OCI-LY1 (cell line): ENCODE measurements at regions not wholly inside any gene's neighbourhood (a gene's known extent, or its start where the extent isn't known, plus 50 kb on each side); places are given as distances from the start of the nearest gene placed in this dataset.

ENCODE experiments used
- H2AFZ ChIP-seq: fragments of 200-600 bp; sonication (generic), shearing (Covaris generic); 2 replicates; pipeline ENCODE4 v1.6.0; 2014; ENCODE audit warnings: antibody characterized with exemption, mild to moderate bottlenecking, low read length
- H3F3A ChIP-seq: fragments of 200-600 bp; sonication (generic), shearing (Covaris generic); 2 replicates; pipeline ENCODE4 v1.6.0; 2014; ENCODE audit warnings: mild to moderate bottlenecking, antibody characterized with exemption, low read length, moderate library complexity; ENCODE audit not compliant: insufficient read depth
- H3K27ac ChIP-seq: fragments of 200-600 bp; sonication (generic); 2 replicates; pipeline ENCODE4 v1.5.1; 2014; ENCODE audit warnings: low read length, mixed run types, mild to moderate bottlenecking, low read depth; ENCODE audit not compliant: poor library complexity, severe bottlenecking
- H3K27me3 ChIP-seq: fragments of 200-600 bp; sonication (generic); 2 replicates; pipeline ENCODE4 v1.6.0; 2014; ENCODE audit warnings: antibody characterized with exemption, mild to moderate bottlenecking, low read length, moderate library complexity; ENCODE audit not compliant: insufficient read depth
- H3K36me3 ChIP-seq: fragments of 200-600 bp; sonication (generic); 2 replicates; pipeline ENCODE4 v1.6.1; 2014; ENCODE audit warnings: mild to moderate bottlenecking, antibody characterized with exemption, low read length, moderate library complexity, mixed read lengths; ENCODE audit not compliant: insufficient read depth
- H3K4me1 ChIP-seq: fragments of 200-600 bp; sonication (generic); 2 replicates; pipeline ENCODE4 v1.5.1; 2014; ENCODE audit warnings: mild to moderate bottlenecking, low read length, moderate library complexity; ENCODE audit not compliant: insufficient read depth, severe bottlenecking
- H3K4me2 ChIP-seq: fragments of 200-600 bp; sonication (generic), shearing (Covaris generic); 2 replicates; pipeline ENCODE4 v1.6.1; 2014; ENCODE audit warnings: low read length
- H3K4me3 ChIP-seq: fragments of 200-600 bp; sonication (generic); 2 replicates; pipeline ENCODE4 v1.5.1; 2014; ENCODE audit warnings: low read length, low read depth, mild to moderate bottlenecking, mixed read lengths; ENCODE audit not compliant: poor library complexity, severe bottlenecking
- H3K79me2 ChIP-seq: fragments of 200-600 bp; shearing (Covaris generic); 2 replicates; pipeline ENCODE4 v1.6.1; 2016; ENCODE audit warnings: mixed run types, low read length, mixed read lengths; ENCODE audit not compliant: insufficient read depth
- H3K9ac ChIP-seq: fragments of 200-600 bp; sonication (generic), shearing (Covaris generic); 2 replicates; pipeline ENCODE4 v1.6.1; 2014; ENCODE audit warnings: mild to moderate bottlenecking, low read length, mixed read lengths
- H3K9me2 ChIP-seq: fragments of 200-600 bp; sonication (generic), shearing (Covaris generic); 2 replicates; pipeline ENCODE4 v1.6.1; 2014; ENCODE audit warnings: low read depth, mild to moderate bottlenecking, low read length, mixed read lengths
- H3K9me3 ChIP-seq: fragments of 200-600 bp; shearing (Covaris generic); 2 replicates; pipeline ENCODE4 v1.6.1; 2014; ENCODE audit warnings: low read length, mixed read lengths
- H4K20me1 ChIP-seq: fragments of 200-600 bp; sonication (generic), shearing (Covaris generic); 2 replicates; pipeline ENCODE4 v1.6.0; 2016; ENCODE audit warnings: mild to moderate bottlenecking, low read length; ENCODE audit not compliant: insufficient read depth
- CTCF ChIP-seq: fragments of 200-600 bp; sonication (generic), shearing (Covaris generic); IDR thresholded peaks from 2 replicates; pipeline ENCODE4 v1.5.1; 2017; ENCODE audit warnings: mild to moderate bottlenecking, antibody characterized with exemption, low read length, moderate library complexity, mixed read lengths
- EZH2 ChIP-seq: fragments of 200-600 bp; sonication (generic), shearing (Covaris generic); IDR thresholded peaks from 2 replicates; pipeline ENCODE4 v1.8.0; 2017; ENCODE audit warnings: borderline replicate concordance, mixed run types, mild to moderate bottlenecking, antibody characterized with exemption, low read length, moderate library complexity, mixed read lengths

DNA sequence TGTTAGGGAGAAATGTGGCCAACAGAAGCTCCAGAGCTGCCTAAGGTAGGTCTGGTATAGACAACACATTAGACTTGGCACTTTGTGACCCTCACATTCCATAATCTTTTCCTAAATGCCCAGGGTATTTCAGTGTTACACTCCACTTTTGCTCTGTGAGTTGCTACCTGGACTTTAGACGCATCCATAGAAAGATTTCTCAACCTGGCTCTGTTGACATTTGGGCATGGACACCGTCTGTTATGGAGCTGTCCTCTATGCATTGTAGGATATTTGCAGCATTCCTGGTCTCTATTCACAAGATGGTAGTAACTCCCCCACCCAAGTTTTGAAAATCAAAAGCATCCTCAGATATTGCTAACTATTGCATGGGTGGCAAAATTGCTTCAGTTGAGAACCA, 136.5 kb upstream of the NETO1 start:
- H3K36me3 ChIP-seq, result no peaks in the 10 kb centered on the region
- no peak overlapping the region for H3K4me3 ChIP-seq
- no peak overlapping the region for H2AFZ ChIP-seq
- no peaks in the 10 kb centered on the region for H3K9me2 ChIP-seq
- no peaks in the 10 kb centered on the region for H3F3A ChIP-seq
- no peaks in the 10 kb centered on the region for H3K27me3 ChIP-seq
- TF ChIP-seq CTCF (no peak), EZH2 (no peak)
- no peaks in the 10 kb centered on the region for H3K4me1 ChIP-seq
- no peak overlapping the region for H3K4me2 ChIP-seq
- no peak overlapping the region for H3K9ac ChIP-seq
- no peak overlapping the region for H3K27ac ChIP-seq
- no peaks in the 10 kb centered on the region for H3K79me2 ChIP-seq
- no peaks in the 10 kb centered on the region for H3K9me3 ChIP-seq
- H4K20me1 ChIP-seq, result no peaks in the 10 kb centered on the region

- Histone ChIP-seq H2AFZ (no peak overlapping the region), H3K9me2 (no peaks in the 10 kb centered on the region), H3K79me2 (no peaks in the 10 kb centered on the region), H3K36me3 (no peaks in the 10 kb centered on the region), H3K9me3 (no peaks in the 10 kb centered on the region), H4K20me1 (no peaks in the 10 kb centered on the region), H3K27me3 (no peaks in the 10 kb centered on the region), H3K27ac (no peak overlapping the region), H3K9ac (no peak overlapping the region), H3K4me2 (no peak overlapping the region), H3K4me1 (no peaks in the 10 kb centered on the region), H3F3A (no peaks in the 10 kb centered on the region), H3K4me3 (no peak overlapping the region)
- TF ChIP-seq EZH2 (no peak), CTCF (no peak)
Measured at GRCh38 chr18:72999971-73000607, 132.3 kb upstream of the NETO1 start.

DNA sequence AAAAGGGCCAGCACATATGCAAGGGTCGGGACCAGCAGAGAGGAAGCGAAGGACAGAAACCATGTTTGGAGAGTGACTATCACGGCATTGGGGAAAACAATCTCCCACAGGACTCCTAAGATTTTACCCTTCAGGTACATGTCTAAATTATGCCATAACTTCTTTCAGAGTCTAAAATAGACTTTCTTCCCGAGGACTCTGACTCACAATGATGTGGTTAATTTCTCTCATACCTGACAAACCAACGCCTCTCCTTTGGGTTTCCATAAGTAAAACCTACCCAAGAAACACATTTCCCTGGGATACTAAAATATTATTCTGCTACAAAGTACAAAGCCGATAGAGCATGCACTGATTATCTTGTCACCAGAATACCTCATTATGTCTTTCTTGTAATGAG, 127.8 kb upstream of the NETO1 start:
- Histone ChIP-seq H3K9ac (no peak overlapping the region), H3F3A (no peaks in the 10 kb centered on the region), H3K4me2 (no peak overlapping the region), H3K4me1 (no peaks in the 10 kb centered on the region), H3K79me2 (no peaks in the 10 kb centered on the region), H3K27me3 (no peaks in the 10 kb centered on the region), H3K4me3 (no peak overlapping the region), H3K36me3 (no peaks in the 10 kb centered on the region), H3K27ac (no peak overlapping the region), H3K9me3 (no peaks in the 10 kb centered on the region), H2AFZ (no peak overlapping the region), H4K20me1 (no peaks in the 10 kb centered on the region), H3K9me2 (no peaks in the 10 kb centered on the region)
- no peak for TF ChIP-seq CTCF
- TF ChIP-seq EZH2, result no peak
